ENCODE measurements at regions not wholly inside any gene's neighbourhood (a gene's known extent, or its start where the extent isn't known, plus 50 kb on each side); places are given as distances from the start of the nearest gene placed in this dataset.

DNA sequence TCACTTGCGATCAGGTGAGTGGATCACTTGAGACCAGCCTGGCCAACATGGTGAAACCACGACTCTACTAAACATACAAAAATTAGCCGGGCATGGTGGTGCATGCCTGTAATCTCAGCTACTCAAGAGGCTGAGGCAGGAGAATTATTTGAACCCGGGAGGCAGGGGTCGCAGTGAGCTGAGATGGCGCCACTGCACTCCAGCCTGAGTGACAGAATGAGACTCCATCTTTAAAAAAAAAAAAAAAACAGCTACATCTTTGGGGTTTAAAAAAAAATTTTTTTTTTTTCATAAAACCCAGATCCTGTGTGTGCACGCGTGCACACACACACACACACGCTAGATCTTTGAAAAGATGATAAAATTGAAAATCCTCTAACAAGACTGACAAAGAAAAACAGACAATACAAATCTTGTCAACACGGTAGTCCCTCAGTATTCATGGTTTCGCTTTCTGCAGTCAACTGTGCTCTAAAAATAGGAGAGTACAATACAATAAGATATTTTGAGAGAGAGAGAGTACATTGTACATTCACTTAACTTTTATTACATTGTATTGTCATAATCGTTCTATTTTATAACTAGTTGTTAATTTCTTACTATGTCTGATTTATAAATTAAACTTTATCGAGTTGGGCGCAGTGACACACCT lies 295.3 kb upstream of the RGS6 start:
- intact Hi-C loops (cut with DNase I, micrococcal nuclease): no loop called here
- ATAC-seq (peak; percentile 17), DNase-seq (no peak)

GRCh38 chr14:71638523-71639196 lies 293.6 kb upstream of the RGS6 start:
- intact Hi-C loops (cut with DNase I, micrococcal nuclease): no loop called here
- DNase-seq (no peak), ATAC-seq (no peak)

GRCh38 chr14:71642715-71643114 lies 289.5 kb upstream of the RGS6 start:
- ATAC-seq (no peak), DNase-seq (no peak)
- intact Hi-C loops (cut with DNase I, micrococcal nuclease): no loop called here

DNA sequence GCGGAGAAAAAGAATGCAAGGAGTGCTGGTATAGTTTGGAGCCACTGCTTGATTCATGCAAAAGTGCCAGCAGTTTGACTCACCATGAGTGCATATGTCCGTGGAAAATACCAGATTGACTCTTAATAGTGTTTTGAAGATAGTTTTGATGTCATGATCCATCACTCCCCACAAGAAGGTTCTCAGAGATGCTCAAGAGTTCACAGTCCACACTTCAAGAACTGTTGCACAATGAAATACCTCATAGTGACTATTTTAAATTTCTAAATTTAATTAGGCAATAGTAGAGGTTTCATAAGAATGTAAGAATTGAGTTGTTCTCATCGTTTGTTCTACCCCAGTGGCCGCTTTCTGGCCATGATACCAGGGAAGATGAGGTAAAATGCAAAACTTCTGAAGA lies 286.6 kb upstream of the RGS6 start:
- intact Hi-C loops (cut with DNase I, micrococcal nuclease): no loop called here
- ATAC-seq (no peak), DNase-seq (no peak)

DNA sequence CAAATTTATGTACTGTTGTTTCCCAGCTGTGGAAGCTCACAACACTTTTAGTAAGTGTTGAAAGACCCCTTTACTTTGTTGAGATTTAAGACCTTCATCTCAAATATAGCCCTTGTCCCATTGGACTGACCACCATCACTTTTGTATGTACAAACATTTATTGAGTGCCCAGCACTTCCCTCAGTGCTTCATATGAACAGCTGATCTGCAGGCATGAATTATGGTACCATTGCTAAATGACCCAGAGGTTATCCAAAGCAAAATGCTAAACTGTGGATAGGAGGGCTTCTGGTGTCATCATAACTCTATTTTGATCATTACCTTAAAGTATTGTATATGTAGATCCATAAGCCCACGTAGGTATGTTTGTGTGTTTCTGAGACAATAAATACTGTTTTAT lies 285.7 kb upstream of the RGS6 start:
- ATAC-seq (no peak), DNase-seq (no peak)
- intact Hi-C loops (cut with DNase I, micrococcal nuclease): no loop called here

DNA sequence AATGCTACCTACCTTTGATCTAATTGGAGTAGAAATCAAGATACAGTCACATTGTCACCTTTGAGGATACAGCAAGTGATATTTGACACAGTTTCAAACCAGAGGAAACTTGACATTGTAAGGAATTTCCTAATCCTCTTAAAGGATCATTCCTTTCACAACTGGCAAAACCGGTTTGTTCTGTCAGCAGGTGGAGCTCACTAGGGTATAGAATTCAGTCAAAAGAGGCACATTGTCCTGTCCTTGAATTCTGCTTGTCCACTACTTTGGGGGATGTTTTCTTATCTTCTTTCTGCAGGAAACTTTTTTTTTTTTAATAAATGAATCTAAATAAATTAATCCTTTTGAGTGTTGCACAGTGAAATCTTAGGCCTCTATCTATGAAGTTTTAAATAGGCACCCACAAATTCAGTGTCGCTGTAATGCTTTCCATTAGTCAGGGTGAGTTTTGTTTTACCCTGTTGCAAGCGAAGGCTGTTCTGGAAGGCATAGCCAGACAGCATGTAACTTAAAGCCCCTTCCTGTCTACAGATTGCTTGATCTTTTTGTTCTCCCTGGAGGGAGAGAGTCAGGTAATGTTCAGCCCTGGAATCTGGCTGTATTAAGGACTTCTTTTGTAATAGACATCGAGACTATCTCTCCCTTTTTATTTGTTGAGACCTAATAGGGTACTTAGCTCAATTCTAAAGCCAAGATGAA lies 285.0 kb upstream of the RGS6 start:
- intact Hi-C loops (cut with DNase I, micrococcal nuclease): no loop called here
- ATAC-seq (peak; percentile 94), DNase-seq (peak in 1 of 2 donors; percentile 16)

GRCh38 chr14:71648725-71649124 lies 283.5 kb upstream of the RGS6 start:
- peak; percentile 36 for ATAC-seq
- DNase-seq: no peak
- intact Hi-C loops (cut with DNase I, micrococcal nuclease): no loop called here

DNA sequence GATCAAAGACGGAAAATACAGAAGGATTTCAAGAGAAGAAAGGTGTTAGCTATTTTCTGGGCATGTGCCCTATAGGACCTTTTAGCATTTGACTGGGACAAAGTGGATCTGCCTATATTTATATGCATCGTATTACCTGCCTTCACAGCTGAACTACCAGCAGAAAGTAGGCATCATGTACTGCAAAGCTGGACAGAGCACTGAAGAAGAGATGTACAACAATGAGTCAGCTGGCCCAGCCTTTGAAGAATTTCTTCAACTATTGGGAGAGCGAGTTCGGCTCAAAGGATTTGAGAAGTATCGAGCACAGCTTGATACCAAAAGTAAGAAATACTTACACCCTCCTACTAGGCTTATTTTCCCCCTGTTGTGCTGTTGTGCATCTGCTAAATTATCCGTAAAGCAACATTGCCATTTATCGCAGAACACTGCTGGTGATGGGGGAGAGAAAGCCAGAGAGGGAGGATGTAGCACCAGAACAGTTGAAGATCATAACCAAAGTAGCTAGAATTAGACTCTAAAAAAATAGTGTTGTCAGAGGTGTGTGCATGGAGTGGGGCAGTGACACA lies 282.0 kb upstream of the RGS6 start:
- intact Hi-C loops (cut with DNase I, micrococcal nuclease): no loop called here
- ATAC-seq: no peak
- DNase-seq: no peak

GRCh38 chr14:71651228-71651627 lies 281.0 kb upstream of the RGS6 start:
- ATAC-seq (no peak), DNase-seq (no peak)
- intact Hi-C loops (cut with DNase I, micrococcal nuclease): no loop called here

GRCh38 chr14:71652368-71652767 lies 279.9 kb upstream of the RGS6 start:
- no peak for ATAC-seq
- no peak for DNase-seq
- intact Hi-C loops (cut with DNase I, micrococcal nuclease): no loop called here

DNA sequence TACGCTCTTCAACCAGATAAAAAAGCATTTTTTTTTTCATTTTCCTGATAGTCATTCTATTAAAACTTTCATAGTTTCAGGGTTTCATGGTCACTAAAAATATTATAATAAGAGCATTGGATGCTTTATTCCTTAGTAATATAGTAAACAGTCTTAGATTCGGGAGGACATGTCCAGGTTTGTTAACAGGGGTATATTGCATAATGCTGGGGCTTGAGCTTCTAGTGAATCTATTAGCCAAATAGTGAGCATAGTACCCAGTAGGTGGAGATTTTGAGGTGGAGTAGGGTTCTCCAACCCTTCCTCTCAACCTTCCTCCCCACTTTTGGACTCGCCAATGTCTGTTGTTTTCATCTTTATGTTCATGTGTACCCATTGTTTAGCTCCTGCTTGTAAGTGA lies 277.4 kb upstream of the RGS6 start:
- DNase-seq: no peak
- ATAC-seq: no peak
- intact Hi-C loops (cut with DNase I, micrococcal nuclease): no loop called here

- intact Hi-C loops (cut with DNase I, micrococcal nuclease): no loop called here
- no peak for ATAC-seq
Observed at GRCh38 chr14:71658261-71658860, 273.9 kb upstream of the RGS6 start.

GRCh38 chr14:71659159-71659558 lies 273.1 kb upstream of the RGS6 start:
- ATAC-seq (peak; percentile 61), DNase-seq (no peak)
- intact Hi-C loops (cut with DNase I, micrococcal nuclease): no loop called here

More at GRCh38 chr14:71658261-71658860, 273.9 kb upstream of the RGS6 start:
- DNase-seq: no peak

DNA sequence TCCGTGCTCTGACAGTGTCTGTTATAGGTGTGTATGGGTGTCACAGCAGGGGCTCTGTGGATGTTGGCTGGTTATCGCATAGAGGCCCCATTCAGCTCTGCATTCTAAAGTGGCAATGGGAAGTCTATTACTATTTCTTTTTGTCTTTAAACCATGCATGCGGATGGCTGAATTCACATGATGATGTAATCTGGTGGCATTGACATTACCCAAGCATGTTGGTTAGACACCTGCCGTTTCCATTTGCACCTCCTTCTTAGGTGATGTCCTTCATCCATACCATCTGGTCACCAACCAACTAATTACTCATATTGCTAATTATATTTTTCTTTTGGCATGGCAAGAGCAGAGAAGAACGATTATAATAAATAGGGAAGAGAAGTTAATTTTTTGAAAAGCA lies 270.8 kb upstream of the RGS6 start:
- intact Hi-C loops (cut with DNase I, micrococcal nuclease): no loop called here
- DNase-seq (no peak), ATAC-seq (no peak)

- DNase-seq: no peak
- intact Hi-C loops (cut with DNase I, micrococcal nuclease): no loop called here
- ATAC-seq: no peak
Observed at GRCh38 chr14:71662291-71662790, 269.9 kb upstream of the RGS6 start.

GRCh38 chr14:71665157-71665556 lies 267.1 kb upstream of the RGS6 start:
- ATAC-seq (no peak), DNase-seq (no peak)
- intact Hi-C loops (cut with DNase I, micrococcal nuclease): no loop called here

- intact Hi-C loops (cut with DNase I, micrococcal nuclease): no loop called here
- no peak for ATAC-seq
- no peak for DNase-seq
Observed at GRCh38 chr14:71665781-71666180, 266.4 kb upstream of the RGS6 start.

GRCh38 chr14:71666571-71667145 lies 265.6 kb upstream of the RGS6 start:
- no peak for DNase-seq
- no peak for ATAC-seq
- intact Hi-C loops (cut with DNase I, micrococcal nuclease): no loop called here
